Activated T-cell treated with anti-CD3 and anti-CD28 coated beads, Interleukin-2, amount 50 U/mL, for 72 hours (primary cell): ENCODE measurements at regions not wholly inside any gene's neighbourhood (a gene's known extent, or its start where the extent isn't known, plus 50 kb on each side); places are given as distances from the start of the nearest gene placed in this dataset.

Experiments used
- ATAC-seq, 2 donors: fragments of 150-1000 bp; cut with Tn5 transposase; replicated peaks in 1 of 2; 2 replicates each; pipeline ENCODE4 v1.10.0; 2021; ENCODE audit warnings: moderate library complexity in 2 of 2, mild to moderate bottlenecking in 1 of 2
- DNase-seq, 2 donors: peaks; one replicate each; pipeline ENCODE4 v3.0.0; 2021 to 2022; ENCODE audit warnings: mixed read lengths in 1 of 2
- H3K27ac Mint-ChIP-seq: one replicate; pipeline ENCODE4 v1.8.0; 2022; ENCODE audit warnings: mild to moderate bottlenecking, moderate library complexity, mixed read lengths
- H3K27me3 Mint-ChIP-seq: one replicate; pipeline ENCODE4 v1.8.0; 2022; ENCODE audit warnings: low read depth, mixed read lengths
- H3K36me3 Mint-ChIP-seq, 2 donors: one replicate each; pipeline ENCODE4 v1.8.0; 2022; ENCODE audit warnings: mixed read lengths in 2 of 2, mild to moderate bottlenecking in 1 of 2; ENCODE audit not compliant: insufficient read depth in 2 of 2
- H3K4me1 Mint-ChIP-seq: one replicate; pipeline ENCODE4 v1.8.0; 2022; ENCODE audit warnings: low read depth, mixed read lengths
- H3K4me3 Mint-ChIP-seq, 2 donors: one replicate each; pipeline ENCODE4 v1.8.0; 2022; ENCODE audit warnings: mild to moderate bottlenecking in 2 of 2, mixed read lengths in 2 of 2, moderate library complexity in 2 of 2
- H3K9me3 Mint-ChIP-seq, 2 donors: one replicate each; pipeline ENCODE4 v1.8.0; 2022; ENCODE audit warnings: mixed read lengths in 2 of 2

- no peak overlapping the region for H3K27ac Mint-ChIP-seq
- H3K4me3 Mint-ChIP-seq = no peak overlapping the region
- H3K27me3 Mint-ChIP-seq = no peaks in the 10 kb centered on the region
- DNase-seq (no peak), ATAC-seq (no peak)
- peaks cover 5 to 9% of the 10 kb centered on the region in 2 donors for H3K9me3 Mint-ChIP-seq
- peaks cover 0 to 5% of the 10 kb centered on the region in 2 donors for H3K36me3 Mint-ChIP-seq
- no peaks in the 10 kb centered on the region for H3K4me1 Mint-ChIP-seq
Measured at GRCh38 chr4:187362937-187363857, 632.4 kb upstream of the ZFP42 start.

DNA sequence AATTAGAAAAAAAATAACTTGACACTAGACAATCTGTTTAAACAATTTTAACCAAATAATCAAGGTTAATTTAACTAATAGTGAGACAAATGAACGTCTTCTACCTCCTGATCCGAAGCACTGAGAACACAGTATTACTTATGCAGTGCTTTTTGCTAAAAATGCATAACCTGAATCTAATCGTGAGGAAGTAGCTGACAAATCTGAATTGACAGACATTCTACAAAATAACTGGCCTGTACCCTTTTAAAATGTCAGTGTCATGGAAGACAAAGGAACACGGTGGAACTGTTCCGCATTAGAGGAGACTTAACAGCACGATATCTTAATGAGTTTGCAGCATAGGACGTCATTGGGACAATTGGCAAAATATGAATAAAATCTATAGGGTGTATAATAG lies 631.2 kb upstream of the ZFP42 start:
- H3K27me3 Mint-ChIP-seq = no peaks in the 10 kb centered on the region
- ATAC-seq = no peak
- no peak overlapping the region for H3K27ac Mint-ChIP-seq
- H3K9me3 Mint-ChIP-seq = peaks cover 4 to 9% of the 10 kb centered on the region in 2 donors
- no peak for DNase-seq
- peaks cover 0 to 5% of the 10 kb centered on the region in 2 donors for H3K36me3 Mint-ChIP-seq
- no peaks in the 10 kb centered on the region for H3K4me1 Mint-ChIP-seq
- no peak overlapping the region for H3K4me3 Mint-ChIP-seq

- no peaks in the 10 kb centered on the region for H3K4me1 Mint-ChIP-seq
Measured at GRCh38 chr4:187364851-187365250, 630.7 kb upstream of the ZFP42 start.

DNA sequence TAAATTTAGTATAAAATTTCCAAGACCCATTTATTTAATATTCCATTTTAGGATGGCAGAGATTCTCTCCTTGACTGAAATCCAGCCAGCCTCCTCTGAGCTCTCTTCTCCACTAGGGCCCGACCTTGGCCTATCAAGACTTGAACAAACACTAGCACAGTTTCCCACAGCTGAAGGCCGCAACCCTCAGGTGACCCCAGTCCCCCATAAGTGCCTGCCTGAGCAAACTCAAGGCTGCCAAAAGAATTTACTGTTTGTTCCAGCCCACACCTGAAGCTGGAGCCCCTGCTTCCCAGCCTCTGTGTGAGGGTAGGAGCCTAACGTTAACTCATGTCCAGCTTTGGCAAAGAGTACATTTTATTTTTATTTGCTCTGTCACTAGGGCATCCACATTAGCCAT lies 629.0 kb upstream of the ZFP42 start:
- H3K27ac Mint-ChIP-seq = no peak overlapping the region
- H3K27me3 Mint-ChIP-seq = no peaks in the 10 kb centered on the region
- H3K9me3 Mint-ChIP-seq = peaks cover 4 to 11% of the 10 kb centered on the region in 2 donors
- DNase-seq = no peak
- no peaks in the 10 kb centered on the region for H3K4me1 Mint-ChIP-seq
- ATAC-seq = no peak
- no peak overlapping the region for H3K4me3 Mint-ChIP-seq
- H3K36me3 Mint-ChIP-seq = no peaks in the 10 kb centered on the region

More at GRCh38 chr4:187364851-187365250, 630.7 kb upstream of the ZFP42 start:
- Mint-ChIP-seq H3K36me3 (peaks cover 0 to 5% of the 10 kb centered on the region in 2 donors), H3K9me3 (peaks cover 4 to 9% of the 10 kb centered on the region in 2 donors), H3K4me3 (no peak overlapping the region), H3K27me3 (no peaks in the 10 kb centered on the region), H3K27ac (no peak overlapping the region)
- ATAC-seq (no peak), DNase-seq (no peak)

- DNase-seq (no peak), ATAC-seq (no peak)
- no peaks in the 10 kb centered on the region for H3K36me3 Mint-ChIP-seq
- H3K4me1 Mint-ChIP-seq = no peaks in the 10 kb centered on the region
- no peak overlapping the region for H3K27ac Mint-ChIP-seq
- H3K27me3 Mint-ChIP-seq = no peaks in the 10 kb centered on the region
- H3K4me3 Mint-ChIP-seq = no peak overlapping the region
- peaks cover 7 to 15% of the 10 kb centered on the region in 2 donors for H3K9me3 Mint-ChIP-seq
Measured at GRCh38 chr4:187370918-187371317, 624.7 kb upstream of the ZFP42 start.

DNA sequence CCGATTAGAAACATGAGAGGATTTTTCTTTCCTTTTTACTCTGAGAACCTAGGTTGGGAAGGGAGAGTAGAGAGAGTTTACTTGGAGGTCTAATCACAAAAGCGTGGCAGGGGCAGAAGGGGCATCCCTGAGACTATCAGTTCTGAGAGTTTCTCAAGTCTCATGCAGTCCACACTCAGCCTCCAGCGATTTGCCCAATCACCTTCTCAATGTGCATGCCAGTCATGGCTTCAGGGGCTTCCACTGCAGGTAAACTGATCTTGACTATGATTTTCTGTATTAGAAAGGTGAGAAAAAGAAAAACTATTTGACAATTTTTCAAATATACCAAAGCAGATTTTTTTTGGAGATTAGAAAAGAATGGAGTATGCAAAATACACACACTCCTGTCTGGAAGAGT lies 617.1 kb upstream of the ZFP42 start:
- no peaks in the 10 kb centered on the region for H3K27me3 Mint-ChIP-seq
- no peaks in the 10 kb centered on the region for H3K36me3 Mint-ChIP-seq
- peaks cover 4 to 9% of the 10 kb centered on the region in 2 donors for H3K9me3 Mint-ChIP-seq
- H3K4me3 Mint-ChIP-seq = no peak overlapping the region
- H3K4me1 Mint-ChIP-seq = no peaks in the 10 kb centered on the region
- no peak for ATAC-seq
- no peak for DNase-seq
- no peak overlapping the region for H3K27ac Mint-ChIP-seq

DNA sequence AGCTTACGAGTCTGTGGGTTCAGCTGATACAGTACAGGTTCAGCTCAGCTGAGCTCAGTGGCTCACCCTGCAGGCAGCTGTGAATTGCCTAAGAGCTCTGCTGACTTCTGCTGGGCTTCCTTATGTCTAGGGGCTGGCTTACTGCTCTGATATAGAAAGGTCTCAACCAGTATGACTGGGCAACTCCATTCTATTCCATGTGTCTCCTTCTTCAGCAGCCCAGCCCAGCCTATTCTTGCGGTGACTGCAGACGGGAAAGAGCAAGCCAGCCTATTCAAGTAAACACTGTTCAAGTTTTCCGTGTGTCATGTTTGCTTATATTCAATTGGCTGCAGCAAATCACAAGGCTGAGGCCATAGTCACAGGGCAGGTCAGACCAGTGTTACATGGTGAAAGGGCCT lies 615.4 kb upstream of the ZFP42 start:
- DNase-seq = no peak
- Mint-ChIP-seq H3K4me3 (no peak overlapping the region), H3K27me3 (no peaks in the 10 kb centered on the region), H3K36me3 (no peaks in the 10 kb centered on the region), H3K9me3 (peaks cover 3 to 10% of the 10 kb centered on the region in 2 donors), H3K4me1 (no peaks in the 10 kb centered on the region), H3K27ac (no peak overlapping the region)
- no peak for ATAC-seq

GRCh38 chr4:187383181-187383580 lies 612.4 kb upstream of the ZFP42 start:
- ATAC-seq (no peak), DNase-seq (no peak)
- Mint-ChIP-seq H3K27ac (no peak overlapping the region), H3K9me3 (peaks cover 6 to 11% of the 10 kb centered on the region in 2 donors), H3K4me3 (no peak overlapping the region), H3K4me1 (no peaks in the 10 kb centered on the region), H3K36me3 (no peaks in the 10 kb centered on the region), H3K27me3 (no peaks in the 10 kb centered on the region)

DNA sequence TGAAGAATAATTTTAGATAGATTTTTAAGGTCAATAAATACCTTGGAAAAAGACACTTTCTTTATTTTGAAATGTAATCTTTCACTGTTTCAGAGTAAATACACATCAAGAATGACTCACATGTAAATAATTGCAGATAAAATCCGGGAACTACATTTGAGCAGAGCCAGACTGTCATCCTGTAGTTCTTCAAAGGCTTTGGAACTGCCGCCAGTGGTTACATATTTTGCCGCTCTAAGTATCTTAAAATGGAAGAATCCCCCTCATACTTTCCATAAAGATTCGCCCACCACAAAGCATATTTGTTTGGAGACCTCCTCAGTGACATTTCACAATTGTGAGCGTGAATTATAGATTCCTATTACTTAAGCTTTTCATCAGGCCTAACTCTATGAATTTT lies 607.8 kb upstream of the ZFP42 start:
- ATAC-seq (no peak), DNase-seq (no peak)
- H3K4me3 Mint-ChIP-seq = no peak overlapping the region
- no peaks in the 10 kb centered on the region for H3K4me1 Mint-ChIP-seq
- H3K9me3 Mint-ChIP-seq = peaks cover 4 to 9% of the 10 kb centered on the region in 2 donors
- H3K27me3 Mint-ChIP-seq = no peaks in the 10 kb centered on the region
- H3K36me3 Mint-ChIP-seq = no peaks in the 10 kb centered on the region
- no peak overlapping the region for H3K27ac Mint-ChIP-seq

- H3K36me3 Mint-ChIP-seq = no peaks in the 10 kb centered on the region
- no peak overlapping the region for H3K4me3 Mint-ChIP-seq
- no peaks in the 10 kb centered on the region for H3K27me3 Mint-ChIP-seq
- H3K9me3 Mint-ChIP-seq = peaks cover 2 to 4% of the 10 kb centered on the region in 2 donors
- no peak overlapping the region for H3K27ac Mint-ChIP-seq
- DNase-seq (no peak), ATAC-seq (no peak)
- H3K4me1 Mint-ChIP-seq = no peaks in the 10 kb centered on the region
Measured at GRCh38 chr4:187389420-187389819, 606.2 kb upstream of the ZFP42 start.

DNA sequence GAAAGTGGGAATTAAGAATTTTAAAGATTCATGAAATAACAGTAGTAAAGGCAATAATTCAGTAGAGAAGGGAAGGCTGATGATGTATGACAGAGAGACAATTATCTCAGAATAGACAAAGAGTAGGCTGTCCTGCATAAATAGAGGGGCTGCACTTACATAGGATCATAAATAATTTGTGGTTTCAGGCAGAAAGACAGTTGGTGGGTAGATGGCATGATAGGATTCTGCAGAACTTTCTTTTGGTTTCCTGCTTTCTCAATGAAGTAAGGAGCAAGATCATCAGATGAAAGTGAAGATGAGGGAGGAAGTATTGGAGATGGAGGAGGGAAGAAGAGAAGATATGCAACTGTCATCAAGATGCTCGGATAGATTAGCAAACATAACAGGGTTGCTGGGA lies 604.9 kb upstream of the ZFP42 start:
- Mint-ChIP-seq H3K36me3 (no peaks in the 10 kb centered on the region), H3K27ac (no peak overlapping the region), H3K27me3 (no peaks in the 10 kb centered on the region), H3K4me1 (no peaks in the 10 kb centered on the region), H3K9me3 (peaks cover 2 to 4% of the 10 kb centered on the region in 2 donors), H3K4me3 (no peak overlapping the region)
- ATAC-seq = no peak
- no peak for DNase-seq

- H3K36me3 Mint-ChIP-seq = no peaks in the 10 kb centered on the region
- H3K9me3 Mint-ChIP-seq = peaks cover 0 to 6% of the 10 kb centered on the region in 2 donors
- no peak overlapping the region for H3K27ac Mint-ChIP-seq
- ATAC-seq (no peak), DNase-seq (no peak)
- H3K4me3 Mint-ChIP-seq = no peak overlapping the region
- no peaks in the 10 kb centered on the region for H3K27me3 Mint-ChIP-seq
- no peaks in the 10 kb centered on the region for H3K4me1 Mint-ChIP-seq
Measured at GRCh38 chr4:187393531-187394344, 601.8 kb upstream of the ZFP42 start.

DNA sequence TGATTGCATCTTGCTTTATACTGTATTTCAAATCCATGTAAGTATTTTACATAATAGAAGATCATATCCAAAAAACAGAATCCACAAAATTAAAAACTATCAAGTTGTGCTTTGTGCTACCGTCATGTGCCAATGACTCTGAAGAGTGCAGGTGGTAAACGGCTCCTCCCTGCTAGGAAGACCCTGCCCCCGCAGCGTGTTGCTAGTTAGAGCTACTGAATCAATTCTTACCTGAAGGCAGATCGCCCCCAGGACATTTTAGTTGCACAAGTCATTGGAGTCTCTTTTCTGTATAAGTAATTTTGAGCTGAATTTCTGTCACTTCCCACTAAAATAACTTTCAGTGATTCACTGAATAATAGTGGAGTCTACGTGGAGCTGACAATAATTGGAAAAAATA lies 599.5 kb upstream of the ZFP42 start:
- H3K9me3 Mint-ChIP-seq = peaks cover 12 to 17% of the 10 kb centered on the region in 2 donors
- no peak overlapping the region for H3K4me3 Mint-ChIP-seq
- peaks cover 0 to 1% of the 10 kb centered on the region in 2 donors for H3K36me3 Mint-ChIP-seq
- no peak for DNase-seq
- H3K27ac Mint-ChIP-seq = no peak overlapping the region
- no peaks in the 10 kb centered on the region for H3K27me3 Mint-ChIP-seq
- no peak for ATAC-seq
- H3K4me1 Mint-ChIP-seq = no peaks in the 10 kb centered on the region
